ENCODE measurements at regions not wholly inside any gene's neighbourhood (a gene's known extent, or its start where the extent isn't known, plus 50 kb on each side); places are given as distances from the start of the nearest gene placed in this dataset.

DNA sequence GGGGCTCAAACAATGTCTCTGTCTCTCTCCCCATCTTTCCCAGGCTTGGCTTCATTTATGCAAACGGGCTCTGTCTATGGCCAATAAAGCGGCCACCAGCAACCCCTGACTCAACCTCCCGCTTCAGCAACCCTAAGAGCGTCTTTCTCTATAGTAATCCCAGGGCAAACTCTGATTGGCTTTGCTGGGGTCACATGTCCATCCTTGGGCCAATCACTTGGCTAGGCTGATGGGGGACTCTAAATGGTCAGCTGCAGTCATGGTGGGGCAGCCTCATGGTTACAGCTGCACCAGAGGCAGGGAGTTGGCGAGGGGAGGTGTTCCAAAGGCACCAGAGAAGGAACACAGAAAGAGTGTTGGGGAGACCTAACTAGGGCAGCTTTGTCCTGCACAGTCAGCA, 68.5 kb upstream of the BLCAP start:
- H3K27ac ChIP-seq (ENCODE audit: low read depth in 1 of 2, low read length in 2 of 2), result no peak overlapping the region
- H3K9me3 ChIP-seq (ENCODE audit: control insufficient read depth in 4 of 4, low read length in 3 of 4), result no peaks in the 10 kb centered on the region
- 87% methylated on average over 5 of the region's 5 CpGs for WGBS
- no peaks in the 10 kb centered on the region for H3K4me1 ChIP-seq (ENCODE audit: control insufficient read depth in 4 of 4, insufficient read depth in 4 of 4, low read length in 3 of 4)
- H3K9ac ChIP-seq (ENCODE audit: low read depth in 1 of 2, low read length in 2 of 2), result no peak overlapping the region
- no peak for DNase-seq (ENCODE audit: low spot score)
- H3K4me3 ChIP-seq (ENCODE audit: low read depth in 1 of 3, low read length in 3 of 3), result no peak overlapping the region
- TF ChIP-seq, protein P1, sequence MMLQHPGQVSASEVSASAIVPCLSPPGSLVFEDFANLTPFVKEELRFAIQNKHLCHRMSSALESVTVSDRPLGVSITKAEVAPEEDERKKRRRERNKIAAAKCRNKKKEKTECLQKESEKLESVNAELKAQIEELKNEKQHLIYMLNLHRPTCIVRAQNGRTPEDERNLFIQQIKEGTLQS (IDR thresholded peaks at IDR 0.05), result no peak
- TF ChIP-seq, protein P2, sequence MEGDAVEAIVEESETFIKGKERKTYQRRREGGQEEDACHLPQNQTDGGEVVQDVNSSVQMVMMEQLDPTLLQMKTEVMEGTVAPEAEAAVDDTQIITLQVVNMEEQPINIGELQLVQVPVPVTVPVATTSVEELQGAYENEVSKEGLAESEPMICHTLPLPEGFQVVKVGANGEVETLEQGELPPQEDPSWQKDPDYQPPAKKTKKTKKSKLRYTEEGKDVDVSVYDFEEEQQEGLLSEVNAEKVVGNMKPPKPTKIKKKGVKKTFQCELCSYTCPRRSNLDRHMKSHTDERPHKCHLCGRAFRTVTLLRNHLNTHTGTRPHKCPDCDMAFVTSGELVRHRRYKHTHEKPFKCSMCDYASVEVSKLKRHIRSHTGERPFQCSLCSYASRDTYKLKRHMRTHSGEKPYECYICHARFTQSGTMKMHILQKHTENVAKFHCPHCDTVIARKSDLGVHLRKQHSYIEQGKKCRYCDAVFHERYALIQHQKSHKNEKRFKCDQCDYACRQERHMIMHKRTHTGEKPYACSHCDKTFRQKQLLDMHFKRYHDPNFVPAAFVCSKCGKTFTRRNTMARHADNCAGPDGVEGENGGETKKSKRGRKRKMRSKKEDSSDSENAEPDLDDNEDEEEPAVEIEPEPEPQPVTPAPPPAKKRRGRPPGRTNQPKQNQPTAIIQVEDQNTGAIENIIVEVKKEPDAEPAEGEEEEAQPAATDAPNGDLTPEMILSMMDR (IDR thresholded peaks at IDR 0.05; ENCODE audit: low read depth, low read length, missing input control), result no peak
- TF ChIP-seq FOXA1 (IDR thresholded peaks at IDR 0.05), result no peak
- no peak for TF ChIP-seq HNF4G (IDR thresholded peaks at IDR 0.05)
- H3K36me3 ChIP-seq (ENCODE audit: control insufficient read depth in 4 of 4, insufficient read depth in 3 of 4, low read depth in 1 of 4, low read length in 3 of 4), result no peaks in the 10 kb centered on the region
- peaks cover 0 to 11% (median 0%) of the 10 kb centered on the region in 4 donors for H3K27me3 ChIP-seq (ENCODE audit: control insufficient read depth in 4 of 4, insufficient read depth in 4 of 4, low read length in 3 of 4)

DNA sequence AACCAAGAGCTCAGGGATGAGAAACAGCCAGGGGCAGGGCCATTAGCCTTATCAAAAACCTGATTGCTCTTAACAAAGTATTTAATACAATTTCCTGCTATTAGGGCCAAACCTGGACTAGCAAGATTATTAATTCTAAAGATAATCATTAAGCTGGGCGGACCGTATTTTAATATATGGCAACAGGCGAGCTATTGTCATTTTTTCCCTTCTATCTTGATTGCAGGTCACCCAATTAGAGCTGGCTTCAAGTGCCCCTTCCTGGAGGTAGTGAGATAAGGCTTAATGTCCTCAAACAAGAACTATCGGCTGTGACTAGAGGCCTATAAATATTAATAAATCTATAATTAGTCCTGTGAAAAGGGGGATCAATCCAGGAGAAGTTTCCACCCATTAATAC, 66.0 kb upstream of the BLCAP start:
- Histone ChIP-seq H3K9ac (ENCODE audit: low read depth in 1 of 2, low read length in 2 of 2) (no peak overlapping the region), H3K9me3 (ENCODE audit: control insufficient read depth in 4 of 4, low read length in 3 of 4) (no peaks in the 10 kb centered on the region), H3K36me3 (ENCODE audit: control insufficient read depth in 4 of 4, insufficient read depth in 3 of 4, low read depth in 1 of 4, low read length in 3 of 4) (no peaks in the 10 kb centered on the region), H3K27ac (ENCODE audit: low read depth in 1 of 2, low read length in 2 of 2) (no peak overlapping the region), H3K4me1 (ENCODE audit: control insufficient read depth in 4 of 4, insufficient read depth in 4 of 4, low read length in 3 of 4) (no peaks in the 10 kb centered on the region), H3K4me3 (ENCODE audit: low read depth in 1 of 3, low read length in 3 of 3) (no peak overlapping the region), H3K27me3 (ENCODE audit: control insufficient read depth in 4 of 4, insufficient read depth in 4 of 4, low read length in 3 of 4) (peaks cover 0 to 11% (median 0%) of the 10 kb centered on the region in 4 donors)
- TF ChIP-seq HNF4G (IDR thresholded peaks at IDR 0.05), result no peak
- TF ChIP-seq SP1 (IDR thresholded peaks at IDR 0.05), result no peak
- TF ChIP-seq HNF4A (conservative IDR thresholded peaks at IDR 0.05), result no peak
- no peak for TF ChIP-seq EGR1 (IDR thresholded peaks at IDR 0.05; ENCODE audit: low read depth in 2 of 2)
- TF ChIP-seq, protein P2 (IDR thresholded peaks at IDR 0.05; ENCODE audit: low read depth, low read length, missing input control), result no peak
- TF ChIP-seq, protein P3, sequence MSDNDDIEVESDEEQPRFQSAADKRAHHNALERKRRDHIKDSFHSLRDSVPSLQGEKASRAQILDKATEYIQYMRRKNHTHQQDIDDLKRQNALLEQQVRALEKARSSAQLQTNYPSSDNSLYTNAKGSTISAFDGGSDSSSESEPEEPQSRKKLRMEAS (IDR thresholded peaks at IDR 0.05), result no peak
- TF ChIP-seq, protein P4, sequence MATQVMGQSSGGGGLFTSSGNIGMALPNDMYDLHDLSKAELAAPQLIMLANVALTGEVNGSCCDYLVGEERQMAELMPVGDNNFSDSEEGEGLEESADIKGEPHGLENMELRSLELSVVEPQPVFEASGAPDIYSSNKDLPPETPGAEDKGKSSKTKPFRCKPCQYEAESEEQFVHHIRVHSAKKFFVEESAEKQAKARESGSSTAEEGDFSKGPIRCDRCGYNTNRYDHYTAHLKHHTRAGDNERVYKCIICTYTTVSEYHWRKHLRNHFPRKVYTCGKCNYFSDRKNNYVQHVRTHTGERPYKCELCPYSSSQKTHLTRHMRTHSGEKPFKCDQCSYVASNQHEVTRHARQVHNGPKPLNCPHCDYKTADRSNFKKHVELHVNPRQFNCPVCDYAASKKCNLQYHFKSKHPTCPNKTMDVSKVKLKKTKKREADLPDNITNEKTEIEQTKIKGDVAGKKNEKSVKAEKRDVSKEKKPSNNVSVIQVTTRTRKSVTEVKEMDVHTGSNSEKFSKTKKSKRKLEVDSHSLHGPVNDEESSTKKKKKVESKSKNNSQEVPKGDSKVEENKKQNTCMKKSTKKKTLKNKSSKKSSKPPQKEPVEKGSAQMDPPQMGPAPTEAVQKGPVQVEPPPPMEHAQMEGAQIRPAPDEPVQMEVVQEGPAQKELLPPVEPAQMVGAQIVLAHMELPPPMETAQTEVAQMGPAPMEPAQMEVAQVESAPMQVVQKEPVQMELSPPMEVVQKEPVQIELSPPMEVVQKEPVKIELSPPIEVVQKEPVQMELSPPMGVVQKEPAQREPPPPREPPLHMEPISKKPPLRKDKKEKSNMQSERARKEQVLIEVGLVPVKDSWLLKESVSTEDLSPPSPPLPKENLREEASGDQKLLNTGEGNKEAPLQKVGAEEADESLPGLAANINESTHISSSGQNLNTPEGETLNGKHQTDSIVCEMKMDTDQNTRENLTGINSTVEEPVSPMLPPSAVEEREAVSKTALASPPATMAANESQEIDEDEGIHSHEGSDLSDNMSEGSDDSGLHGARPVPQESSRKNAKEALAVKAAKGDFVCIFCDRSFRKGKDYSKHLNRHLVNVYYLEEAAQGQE (IDR thresholded peaks at IDR 0.05), result no peak
- TF ChIP-seq TAF1 (conservative IDR thresholded peaks at IDR 0.05), result no peak
- no peak for TF ChIP-seq NR2F2 (IDR thresholded peaks at IDR 0.05)
- TF ChIP-seq FOXA1 (IDR thresholded peaks at IDR 0.05), result no peak
- TF ChIP-seq GABPA (IDR thresholded peaks at IDR 0.05 in 1 of 2, conservative IDR thresholded peaks at IDR 0.05 in 1 of 2), result no peak
- TF ChIP-seq RAD21 (IDR thresholded peaks at IDR 0.05), result no peak
- TF ChIP-seq YY1 (IDR thresholded peaks at IDR 0.05), result no peak
- DNase-seq (ENCODE audit: low spot score), result no peak
- 83% methylated on average over 4 of the region's 4 CpGs for WGBS

Measured in liver (tissue), 8 donors.